GM12878 (cell line): ENCODE measurements at regions not wholly inside any gene's neighbourhood (a gene's known extent, or its start where the extent isn't known, plus 50 kb on each side); places are given as distances from the start of the nearest gene placed in this dataset.

ENCODE experiments used
- ATAC-seq: fragments of 200-7000 bp; cut with Tn5 transposase; 3 replicates; pipeline ENCODE4 v1.9.1; 2020; ENCODE audit warnings: mild to moderate bottlenecking, moderate library complexity
- BruUV-seq: library from RNA; stranded (reverse); fragments of 400-500 nt; replicated peaks from 2 replicates; lab custom pipeline; 2021; lab: Mats Ljungman, UMichigan
- CTCF ChIA-PET: fragments of 300-600 bp; sonication (Branson Sonifier 250); formaldehyde crosslinking; extraction: SDS; loops from one replicate; lab custom pipeline; 2021; ENCODE audit warnings: inconsistent platforms; lab: Yijun Ruan, JAX
- POLR2A ChIA-PET: fragments of 350-600 bp; formaldehyde crosslinking; extraction: SDS; loops from one replicate; lab custom pipeline; 2021; ENCODE audit warnings: inconsistent platforms; lab: Charles Lee
- RAD21 ChIA-PET: fragments of 300-600 bp; sonication (Branson Sonifier 250); formaldehyde crosslinking; loops from one replicate; lab custom pipeline; 2023; ENCODE audit warnings: antibody characterized with exemption; ENCODE audit not compliant: unreplicated experiment; lab: Charles Lee
- SMC1A ChIA-PET: fragments of 300-600 bp; sonication (Branson Sonifier 250); formaldehyde crosslinking; loops from one replicate; lab custom pipeline; 2023; ENCODE audit not compliant: unreplicated experiment, uncharacterized antibody; lab: Charles Lee
- DNase-seq: peaks from one replicate; pipeline ENCODE4 v3.0.0-alpha.2; 2011; ENCODE audit warnings: low read depth, low spot score
- FAIRE-seq: peaks from 3 replicates; lab custom pipeline; 2011; peaks lifted over from hg19 to GRCh38; lab: Jason Lieb, UNC
- H2AFZ ChIP-seq: 2 replicates; pipeline ENCODE4 v1.6.0; 2011; ENCODE audit warnings: low read depth, low read length, control low read depth; ENCODE audit not compliant: control insufficient read depth
- H3K27ac ChIP-seq: 2 replicates; pipeline ENCODE4 v1.5.1; 2011; ENCODE audit warnings: control low read depth; ENCODE audit not compliant: control insufficient read depth, insufficient read depth
- H3K27me3 ChIP-seq, 2 experiments: replicated peaks in 1 of 2; 2 replicates each; pipeline versions ENCODE4 v1.6.0 to v1.6.1; 2011; ENCODE audit warnings: low read length in 1 of 2; ENCODE audit not compliant: control insufficient read depth in 2 of 2, insufficient read depth in 2 of 2
- H3K36me3 ChIP-seq, 2 experiments: 2 replicates each; pipeline ENCODE4 v1.5.1; 2011; ENCODE audit warnings: low read length in 1 of 2; ENCODE audit not compliant: control insufficient read depth in 2 of 2, insufficient read depth in 2 of 2
- H3K4me1 ChIP-seq: 2 replicates; pipeline ENCODE4 v1.6.1; 2011; ENCODE audit warnings: mild to moderate bottlenecking, low read length, moderate library complexity, mixed read lengths; ENCODE audit not compliant: control insufficient read depth, insufficient read depth
- H3K4me2 ChIP-seq: 2 replicates; pipeline ENCODE4 v1.6.0; 2011; ENCODE audit warnings: control low read depth; ENCODE audit not compliant: control insufficient read depth, insufficient read depth
- H3K4me3 ChIP-seq: fragments of 200-600 bp; sonication (generic); 2 replicates; pipeline ENCODE4 v1.5.1; 2016
- H3K79me2 ChIP-seq: 2 replicates; pipeline ENCODE4 v1.6.0; 2011; ENCODE audit warnings: low read length; ENCODE audit not compliant: control insufficient read depth, insufficient read depth
- H3K9ac ChIP-seq: 2 replicates; pipeline ENCODE4 v1.8.0; 2011; ENCODE audit warnings: low read length, control low read depth, mixed read lengths; ENCODE audit not compliant: control insufficient read depth, insufficient read depth
- H3K9me3 ChIP-seq: replicated peaks from 3 replicates; pipeline ENCODE4 v1.5.1; 2011; ENCODE audit warnings: mild to moderate bottlenecking, low read length; ENCODE audit not compliant: control insufficient read depth, insufficient read depth
- H4K20me1 ChIP-seq: 2 replicates; pipeline ENCODE4 v1.6.0; 2011; ENCODE audit not compliant: control insufficient read depth, insufficient read depth
- BCL11A ChIP-seq: IDR thresholded peaks from 2 replicates; pipeline ENCODE4 v1.6.1; 2011; ENCODE audit warnings: low read depth, low read length
- CREM ChIP-seq: IDR thresholded peaks from 2 replicates; pipeline ENCODE4 v1.6.1; 2014; ENCODE audit warnings: antibody characterized with exemption, low read depth
- ETV6 ChIP-seq, 2 experiments: fragments of 450-650 bp in 1 of 2; IDR thresholded peaks in 1 of 2; conservative IDR thresholded peaks in 1 of 2; 2 replicates each; pipeline ENCODE4 v1.6.1; 2014; ENCODE audit warnings: antibody characterized with exemption in 1 of 2, borderline replicate concordance in 1 of 2, low read depth in 1 of 2, mild to moderate bottlenecking in 1 of 2, moderate library complexity in 1 of 2
- JUNB ChIP-seq: IDR thresholded peaks from 2 replicates; pipeline ENCODE4 v1.6.1; 2016; ENCODE audit warnings: antibody characterized with exemption, mild to moderate bottlenecking
- POLR2A ChIP-seq: IDR thresholded peaks from 2 replicates; pipeline ENCODE4 v1.6.1; 2011; ENCODE audit warnings: low read depth, mild to moderate bottlenecking, low read length
- SMAD5 ChIP-seq: IDR thresholded peaks from 2 replicates; pipeline ENCODE4 v1.6.1; 2016; ENCODE audit warnings: antibody characterized with exemption, low read depth
- SMARCA5 ChIP-seq: fragments of 450-650 bp; IDR thresholded peaks from 2 replicates; pipeline ENCODE4 v1.6.1; 2017; ENCODE audit warnings: mild to moderate bottlenecking
- TCF3 ChIP-seq: IDR thresholded peaks from 2 replicates; pipeline ENCODE4 v1.6.1; 2012; ENCODE audit warnings: low read depth, mild to moderate bottlenecking, low read length, borderline replicate concordance; ENCODE audit not compliant: insufficient read depth
- WRNIP1 ChIP-seq: IDR thresholded peaks from 2 replicates; pipeline ENCODE4 v1.6.1; 2011; ENCODE audit warnings: low read depth, low read length, improper control_type of control experiment, borderline replicate concordance
- ZBTB33 ChIP-seq: fragments of 450-650 bp; IDR thresholded peaks from 2 replicates; pipeline ENCODE4 v1.6.1; 2017; ENCODE audit warnings: mild to moderate bottlenecking
- WGBS: methylation state at CpG from one replicate; pipeline ENCODE4 v1.1.6; 2016; ENCODE audit warnings: low lambda C conversion rate; ENCODE audit not compliant: insufficient replicate concordance, insufficient coverage; ENCODE audit errors: missing lambda C conversion rate; 5-methylcytosine and 5-hydroxymethylcytosine counted together
- in situ Hi-C: fragments of 300-500 bp; cut with MboI; formaldehyde crosslinking; loops from 9 replicates; pipeline ENCODE4 v1.14.3; 2018; ENCODE audit warnings: mixed read lengths
- intact Hi-C: fragments of 100-400 bp; cut with micrococcal nuclease; formaldehyde crosslinking; loops from one replicate; pipeline ENCODE4 v1.14.2; 2022; ENCODE audit not compliant: unreplicated experiment
- TF ChIP-seq, protein P1 (sequence below): IDR thresholded peaks from 2 replicates; pipeline ENCODE4 v1.6.1; 2012; ENCODE audit warnings: low read depth, low read length, improper control_type of control experiment
- TF ChIP-seq, protein P2 (sequence below): fragments of 450-650 bp; conservative IDR thresholded peaks from 2 replicates; pipeline ENCODE4 v1.6.1; 2017; ENCODE audit warnings: mild to moderate bottlenecking, moderate library complexity

DNA sequence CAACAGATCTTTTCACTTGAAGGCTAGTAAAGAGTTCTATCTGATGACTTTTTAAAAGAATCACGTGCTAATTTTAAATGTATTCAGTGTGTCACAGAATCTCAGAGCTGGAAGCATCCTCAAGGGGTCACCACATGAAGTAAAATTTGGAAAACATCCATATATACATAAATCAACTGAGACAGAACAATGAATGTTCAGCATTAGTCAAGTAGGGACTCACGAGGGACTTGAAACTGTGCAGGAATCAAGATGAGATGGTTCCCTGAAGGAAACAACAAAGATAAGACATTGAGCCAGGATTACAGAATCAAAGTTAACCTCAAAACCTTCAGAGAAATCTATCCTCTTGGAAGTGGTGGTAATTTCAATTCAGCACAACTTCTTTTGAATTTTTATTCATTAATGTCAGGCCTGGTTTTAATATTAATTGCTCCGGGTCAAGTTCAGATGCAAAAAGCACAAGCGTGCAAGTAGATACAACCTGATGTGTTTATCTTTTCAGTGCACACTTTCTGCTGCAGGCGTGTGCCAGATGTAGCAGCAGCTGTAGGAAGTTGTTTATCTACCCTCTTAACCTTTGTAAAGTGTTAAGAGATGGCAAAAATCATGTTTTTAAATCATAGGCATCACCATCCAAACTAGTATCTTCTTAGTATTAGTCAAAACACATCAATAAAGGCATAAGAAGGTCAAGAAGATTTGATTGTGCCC is 87.7 kb upstream of the SRD5A3 start:
- Histone ChIP-seq H3K36me3 (no peaks in the 10 kb centered on the region), H3K79me2 (no peaks in the 10 kb centered on the region), H3K9ac (no peak overlapping the region), H3K27ac (no peak overlapping the region), H4K20me1 (no peaks in the 10 kb centered on the region), H3K9me3 (no peaks in the 10 kb centered on the region), H3K4me3 (no peak overlapping the region), H3K4me2 (no peak overlapping the region), H3K4me1 (no peaks in the 10 kb centered on the region), H2AFZ (no peak overlapping the region), H3K27me3 (no peaks in the 10 kb centered on the region)
- ChIA-PET RAD21 (no interaction called here), POLR2A (no interaction called here), SMC1A (no interaction called here), CTCF (interaction anchor here (0.6 kb wide), 1 partner anchor 160 kb away, joined by 4 read pairs; no protein-coding TSS in a partner anchor)
- in situ Hi-C loops, result no loop called here
- FAIRE-seq (no peak), ATAC-seq (no peak), DNase-seq (no peak)
- no TSS peak for BruUV-seq
- TF ChIP-seq BCL11A (no peak), JUNB (no peak), CREM (no peak), SMARCA5 (no peak), ZBTB33 (no peak), ETV6 (conservative IDR thresholded peaks at IDR 0.05 in 1 of 2, IDR thresholded peaks at IDR 0.05 in 1 of 2; ENCODE audit: borderline replicate concordance in 1 of 2, low read depth in 1 of 2) (no peak), TCF3 (no peak), POLR2A (no peak), SMAD5 (no peak), WRNIP1 (no peak)
- TF ChIP-seq, protein P1, sequence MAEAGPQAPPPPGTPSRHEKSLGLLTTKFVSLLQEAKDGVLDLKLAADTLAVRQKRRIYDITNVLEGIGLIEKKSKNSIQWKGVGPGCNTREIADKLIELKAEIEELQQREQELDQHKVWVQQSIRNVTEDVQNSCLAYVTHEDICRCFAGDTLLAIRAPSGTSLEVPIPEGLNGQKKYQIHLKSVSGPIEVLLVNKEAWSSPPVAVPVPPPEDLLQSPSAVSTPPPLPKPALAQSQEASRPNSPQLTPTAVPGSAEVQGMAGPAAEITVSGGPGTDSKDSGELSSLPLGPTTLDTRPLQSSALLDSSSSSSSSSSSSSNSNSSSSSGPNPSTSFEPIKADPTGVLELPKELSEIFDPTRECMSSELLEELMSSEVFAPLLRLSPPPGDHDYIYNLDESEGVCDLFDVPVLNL, result no peak
- TF ChIP-seq, protein P2, sequence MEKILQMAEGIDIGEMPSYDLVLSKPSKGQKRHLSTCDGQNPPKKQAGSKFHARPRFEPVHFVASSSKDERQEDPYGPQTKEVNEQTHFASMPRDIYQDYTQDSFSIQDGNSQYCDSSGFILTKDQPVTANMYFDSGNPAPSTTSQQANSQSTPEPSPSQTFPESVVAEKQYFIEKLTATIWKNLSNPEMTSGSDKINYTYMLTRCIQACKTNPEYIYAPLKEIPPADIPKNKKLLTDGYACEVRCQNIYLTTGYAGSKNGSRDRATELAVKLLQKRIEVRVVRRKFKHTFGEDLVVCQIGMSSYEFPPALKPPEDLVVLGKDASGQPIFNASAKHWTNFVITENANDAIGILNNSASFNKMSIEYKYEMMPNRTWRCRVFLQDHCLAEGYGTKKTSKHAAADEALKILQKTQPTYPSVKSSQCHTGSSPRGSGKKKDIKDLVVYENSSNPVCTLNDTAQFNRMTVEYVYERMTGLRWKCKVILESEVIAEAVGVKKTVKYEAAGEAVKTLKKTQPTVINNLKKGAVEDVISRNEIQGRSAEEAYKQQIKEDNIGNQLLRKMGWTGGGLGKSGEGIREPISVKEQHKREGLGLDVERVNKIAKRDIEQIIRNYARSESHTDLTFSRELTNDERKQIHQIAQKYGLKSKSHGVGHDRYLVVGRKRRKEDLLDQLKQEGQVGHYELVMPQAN, result no peak
- intact Hi-C loops, result no loop called here
- 16% methylated on average over 5 of the region's 5 CpGs for WGBS
